Stimulated activated naive CD8-positive, alpha-beta T cell treated with anti-CD3 and anti-CD28 coated beads, Interleukin-15, Interleukin-2, amounts not matched to agents 100 ng/mL and 50 ng/mL, for 24 hours (primary cell): ENCODE measurements at regions not wholly inside any gene's neighbourhood (a gene's known extent, or its start where the extent isn't known, plus 50 kb on each side); places are given as distances from the start of the nearest gene placed in this dataset.
"Not testable (repeated sequence)": the region's sequence is repeated elsewhere in the genome, so short reads cannot be mapped to it uniquely, and the experiment has no call there.

ENCODE experiments used
- H3K27ac Mint-ChIP-seq: one replicate; pipeline ENCODE4 v1.8.0; 2021; ENCODE audit warnings: mild to moderate bottlenecking, mixed read lengths
- H3K27me3 Mint-ChIP-seq: one replicate; pipeline ENCODE4 v1.8.0; 2021; ENCODE audit warnings: mixed read lengths
- H3K36me3 Mint-ChIP-seq: one replicate; pipeline ENCODE4 v1.8.0; 2021; ENCODE audit warnings: low read depth, mixed read lengths
- H3K4me1 Mint-ChIP-seq: one replicate; pipeline ENCODE4 v1.8.0; 2021; ENCODE audit warnings: low read depth, mixed read lengths
- H3K4me3 Mint-ChIP-seq: one replicate; pipeline ENCODE4 v1.8.0; 2021; ENCODE audit warnings: mild to moderate bottlenecking, mixed read lengths
- H3K9me3 Mint-ChIP-seq: one replicate; pipeline ENCODE4 v1.8.0; 2021; ENCODE audit warnings: mixed read lengths

- H3K27me3 Mint-ChIP-seq = peaks cover 11% of the 10 kb centered on the region
- no peaks in the 10 kb centered on the region for H3K36me3 Mint-ChIP-seq
- H3K4me3 Mint-ChIP-seq = no peak overlapping the region
- no peaks in the 10 kb centered on the region for H3K9me3 Mint-ChIP-seq
- no peak overlapping the region for H3K27ac Mint-ChIP-seq
- no peaks in the 10 kb centered on the region for H3K4me1 Mint-ChIP-seq
Measured at GRCh38 chr12:30201301-30202160, 417.8 kb upstream of the TMTC1 start.

- no peak overlapping the region for H3K4me3 Mint-ChIP-seq
- no peaks in the 10 kb centered on the region for H3K4me1 Mint-ChIP-seq
- peaks cover 11% of the 10 kb centered on the region for H3K27me3 Mint-ChIP-seq
- no peaks in the 10 kb centered on the region for H3K9me3 Mint-ChIP-seq
- no peak overlapping the region for H3K27ac Mint-ChIP-seq
- no peaks in the 10 kb centered on the region for H3K36me3 Mint-ChIP-seq
Measured at GRCh38 chr12:30200864-30201263, 417.1 kb upstream of the TMTC1 start.

GRCh38 chr12:30197392-30198057, 413.8 kb upstream of the TMTC1 start:
- peaks cover 11% of the 10 kb centered on the region for H3K27me3 Mint-ChIP-seq
- H3K9me3 Mint-ChIP-seq = no peaks in the 10 kb centered on the region
- no peak overlapping the region for H3K4me3 Mint-ChIP-seq
- H3K36me3 Mint-ChIP-seq = no peaks in the 10 kb centered on the region
- no peaks in the 10 kb centered on the region for H3K4me1 Mint-ChIP-seq
- no peak overlapping the region for H3K27ac Mint-ChIP-seq

GRCh38 chr12:30191696-30192455, 408.1 kb upstream of the TMTC1 start:
- Mint-ChIP-seq H3K27ac (no peak overlapping the region), H3K27me3 (no peaks in the 10 kb centered on the region), H3K36me3 (no peaks in the 10 kb centered on the region), H3K4me3 (no peak overlapping the region), H3K9me3 (no peaks in the 10 kb centered on the region), H3K4me1 (no peaks in the 10 kb centered on the region)

GRCh38 chr12:30188602-30189326, 405.0 kb upstream of the TMTC1 start:
- H3K27ac Mint-ChIP-seq = no peak overlapping the region
- H3K9me3 Mint-ChIP-seq = no peaks in the 10 kb centered on the region
- H3K27me3 Mint-ChIP-seq = no peaks in the 10 kb centered on the region
- no peaks in the 10 kb centered on the region for H3K4me1 Mint-ChIP-seq
- no peaks in the 10 kb centered on the region for H3K36me3 Mint-ChIP-seq
- H3K4me3 Mint-ChIP-seq = no peak overlapping the region

GRCh38 chr12:30187426-30187825, 403.7 kb upstream of the TMTC1 start:
- Mint-ChIP-seq H3K4me3 (no peak overlapping the region), H3K36me3 (no peaks in the 10 kb centered on the region), H3K27ac (no peak overlapping the region), H3K9me3 (no peaks in the 10 kb centered on the region), H3K4me1 (no peaks in the 10 kb centered on the region), H3K27me3 (no peaks in the 10 kb centered on the region)

- Mint-ChIP-seq H3K27ac (no peak overlapping the region), H3K27me3 (no peaks in the 10 kb centered on the region), H3K4me1 (no peaks in the 10 kb centered on the region), H3K4me3 (no peak overlapping the region), H3K36me3 (no peaks in the 10 kb centered on the region), H3K9me3 (no peaks in the 10 kb centered on the region)
Measured at GRCh38 chr12:30181334-30181733, 397.6 kb upstream of the TMTC1 start.

GRCh38 chr12:30180602-30181001, 396.9 kb upstream of the TMTC1 start:
- Mint-ChIP-seq H3K27ac (no peak overlapping the region), H3K4me3 (no peak overlapping the region), H3K27me3 (no peaks in the 10 kb centered on the region), H3K4me1 (no peaks in the 10 kb centered on the region), H3K9me3 (no peaks in the 10 kb centered on the region), H3K36me3 (no peaks in the 10 kb centered on the region)

- Mint-ChIP-seq H3K27ac (no peak overlapping the region), H3K27me3 (no peaks in the 10 kb centered on the region), H3K4me3 (no peak overlapping the region), H3K9me3 (no peaks in the 10 kb centered on the region), H3K36me3 (no peaks in the 10 kb centered on the region), H3K4me1 (no peaks in the 10 kb centered on the region)
Measured at GRCh38 chr12:30178916-30179315, 395.2 kb upstream of the TMTC1 start.

- Mint-ChIP-seq H3K9me3 (no peaks in the 10 kb centered on the region), H3K4me1 (no peaks in the 10 kb centered on the region), H3K4me3 (no peak overlapping the region), H3K36me3 (no peaks in the 10 kb centered on the region), H3K27me3 (peaks cover 18% of the 10 kb centered on the region), H3K27ac (no peak overlapping the region)
Measured at GRCh38 chr12:30169839-30170591, 386.3 kb upstream of the TMTC1 start.

GRCh38 chr12:30166006-30166795, 382.5 kb upstream of the TMTC1 start:
- no peaks in the 10 kb centered on the region for H3K9me3 Mint-ChIP-seq
- no peak overlapping the region for H3K27ac Mint-ChIP-seq
- no peaks in the 10 kb centered on the region for H3K36me3 Mint-ChIP-seq
- H3K27me3 Mint-ChIP-seq = peaks cover 17% of the 10 kb centered on the region
- H3K4me3 Mint-ChIP-seq = no peak overlapping the region
- H3K4me1 Mint-ChIP-seq = no peaks in the 10 kb centered on the region

- no peak overlapping the region for H3K27ac Mint-ChIP-seq
Measured at GRCh38 chr12:30164382-30165318, 380.9 kb upstream of the TMTC1 start.

GRCh38 chr12:30156833-30157232, 373.1 kb upstream of the TMTC1 start:
- H3K27ac Mint-ChIP-seq = not testable (repeated sequence)

More at GRCh38 chr12:30164382-30165318, 380.9 kb upstream of the TMTC1 start:
- Mint-ChIP-seq H3K4me1 (no peaks in the 10 kb centered on the region), H3K36me3 (no peaks in the 10 kb centered on the region), H3K27me3 (peaks cover 10% of the 10 kb centered on the region), H3K4me3 (no peak overlapping the region), H3K9me3 (no peaks in the 10 kb centered on the region)

More at GRCh38 chr12:30156833-30157232, 373.1 kb upstream of the TMTC1 start:
- H3K36me3 Mint-ChIP-seq, H3K4me3 Mint-ChIP-seq, H3K4me1 Mint-ChIP-seq, H3K27me3 Mint-ChIP-seq: not testable (repeated sequence)
- peaks cover 16% of the 10 kb centered on the region for H3K9me3 Mint-ChIP-seq
